Motor neuron (in vitro differentiated cells): ENCODE measurements at regions not wholly inside any gene's neighbourhood (a gene's known extent, or its start where the extent isn't known, plus 50 kb on each side); places are given as distances from the start of the nearest gene placed in this dataset.

Experiments
- ATAC-seq, 8 experiments: fragments of 200-7000 bp; cut with Tn5 transposase; replicated peaks in 6 of 8; 2 replicates each; pipeline ENCODE4 v1.8.0; 2021; ENCODE audit warnings: mild to moderate bottlenecking in 8 of 8, moderate library complexity in 8 of 8
- H3K27ac ChIP-seq, 2 donors: fragments of 250-450 bp; sonication (Bioruptor Pico); 2 replicates each; pipeline ENCODE4 v1.9.0; 2021; ENCODE audit warnings: antibody characterized with exemption in 2 of 2, mild to moderate bottlenecking in 2 of 2, moderate library complexity in 1 of 2
- H3K4me1 ChIP-seq, 2 donors: fragments of 250-450 bp; sonication (Bioruptor Pico); replicated peaks in 1 of 2; 2 replicates each; pipeline ENCODE4 v1.6.1; 2021; ENCODE audit warnings: antibody characterized with exemption in 2 of 2, mild to moderate bottlenecking in 2 of 2, moderate library complexity in 1 of 2
- H3K4me3 ChIP-seq, 5 donors: fragments of 250-450 bp; sonication (Bioruptor Pico); 2 replicates each; pipeline ENCODE4 v1.9.0; 2021; ENCODE audit warnings: antibody characterized with exemption in 5 of 5, mild to moderate bottlenecking in 5 of 5, moderate library complexity in 4 of 5
- WGBS, 10 experiments: fragments of 450-650 bp; shearing (Covaris generic); methylation state at CpG; one replicate each; pipeline ENCODE4 v1.0.0; 2022; 5-methylcytosine and 5-hydroxymethylcytosine counted together
- in situ Hi-C, 9 experiments: fragments of 400-800 bp; cut with MboI; loops; one replicate each; pipeline ENCODE4 v1.15.0; 2021; ENCODE audit warnings: low sequenced_read_pairs in 9 of 9, low pct_unique_long_range_greater_than_20kb in 2 of 9; ENCODE audit not compliant: unreplicated experiment in 9 of 9

DNA sequence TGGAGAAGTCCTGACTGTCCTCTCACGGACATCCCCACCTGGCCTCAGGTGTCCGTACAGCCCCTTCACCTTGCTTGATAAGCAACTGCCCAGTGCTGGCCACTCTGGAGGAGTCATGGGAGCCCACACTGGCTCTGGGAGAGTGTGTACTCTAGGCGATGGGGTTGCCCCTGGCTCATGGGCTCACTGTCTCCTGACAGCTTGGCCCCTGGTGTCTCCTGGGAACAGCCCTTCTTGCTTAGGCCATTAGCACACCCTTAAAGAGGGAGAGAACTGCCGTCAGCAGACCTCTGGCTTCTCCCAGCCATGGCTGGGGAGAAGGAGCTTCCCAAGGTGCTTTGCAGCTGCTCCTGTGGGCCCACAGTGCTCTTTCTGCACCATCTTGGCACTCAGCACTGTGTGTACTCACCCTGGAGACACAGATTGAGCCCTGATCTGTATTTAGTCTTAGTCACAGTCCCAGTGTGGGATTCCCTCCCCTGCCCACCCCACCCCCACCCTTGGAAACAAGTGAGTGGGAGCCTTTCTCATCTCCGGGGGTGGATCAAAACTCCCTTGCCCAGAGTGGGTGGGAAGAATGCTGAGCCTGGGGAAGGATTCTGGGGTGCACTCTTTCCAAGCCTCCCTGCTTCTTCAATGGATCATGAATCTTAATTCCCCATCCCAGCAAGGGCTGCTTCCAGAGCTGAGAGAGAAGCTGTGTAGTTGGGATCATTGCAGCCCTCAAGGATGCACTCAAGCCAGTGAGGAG is 83.5 kb upstream of the ADPGK start:
- ATAC-seq: no peak
- no peaks in the 10 kb centered on the region for H3K4me1 ChIP-seq
- H3K4me3 ChIP-seq: no peak overlapping the region
- WGBS, 10 experiments: 40 to 100% (median 79%) methylated on average over 1 to 2 of the region's 5 CpGs; no CpG with 5 or more reads in 6 of the 10 experiments
- in situ Hi-C loops: no loop called here
- H3K27ac ChIP-seq: no peak overlapping the region

GRCh38 chr15:72866182-72866581 is 82.6 kb upstream of the ADPGK start:
- Histone ChIP-seq H3K4me3 (no peak overlapping the region), H3K27ac (no peak overlapping the region), H3K4me1 (no peaks in the 10 kb centered on the region)
- in situ Hi-C loops: no loop called here
- peak in 2 of 8 experiments; percentile 20 to 36 for ATAC-seq

- Histone ChIP-seq H3K4me1 (no peaks in the 10 kb centered on the region), H3K27ac (no peak overlapping the region), H3K4me3 (no peak overlapping the region)
- peak in 3 of 8 experiments; percentile 25 to 57 (median 39) for ATAC-seq
- 46 to 100% (median 78%) methylated on average over 1 to 5 of the region's 5 CpGs; no CpG with 5 or more reads in 5 of the 10 experiments for WGBS, 10 experiments
- in situ Hi-C loops: no loop called here
Measured at GRCh38 chr15:72865486-72865885, 81.9 kb upstream of the ADPGK start.

GRCh38 chr15:72864681-72865080 is 81.1 kb upstream of the ADPGK start:
- in situ Hi-C loops: no loop called here
- no peak overlapping the region for H3K27ac ChIP-seq
- 47 to 100% (median 83%) methylated on average over 1 to 4 of the region's 4 CpGs; no CpG with 5 or more reads in 3 of the 10 experiments for WGBS, 10 experiments
- no peaks in the 10 kb centered on the region for H3K4me1 ChIP-seq
- H3K4me3 ChIP-seq: no peak overlapping the region
- ATAC-seq: no peak

- 60 to 100% (median 100%) methylated on average over 1 to 2 of the region's 2 CpGs; no CpG with 5 or more reads in 1 of the 10 experiments for whole genome bisulfite sequencing, 10 experiments
- Histone ChIP-seq H3K4me1 (peaks cover 4 to 5% of the 10 kb centered on the region in 2 donors), H3K27ac (no peak overlapping the region), H3K4me3 (no peak overlapping the region)
- ATAC-seq: peak in 1 of 8 experiments; percentile 51
- in situ Hi-C loops: no loop called here
Measured at GRCh38 chr15:72861354-72861910, 77.9 kb upstream of the ADPGK start.

- H3K4me1 ChIP-seq: peaks cover 4 to 5% of the 10 kb centered on the region in 2 donors
- H3K4me3 ChIP-seq: no peak overlapping the region
- WGBS, 10 experiments: 71 to 100% (median 100%) methylated on average over 1 to 5 of the region's 9 CpGs; no CpG with 5 or more reads in 3 of the 10 experiments
- no peak for ATAC-seq
- H3K27ac ChIP-seq: no peak overlapping the region
- in situ Hi-C loops: no loop called here
Measured at GRCh38 chr15:72859757-72860145, 76.2 kb upstream of the ADPGK start.

DNA sequence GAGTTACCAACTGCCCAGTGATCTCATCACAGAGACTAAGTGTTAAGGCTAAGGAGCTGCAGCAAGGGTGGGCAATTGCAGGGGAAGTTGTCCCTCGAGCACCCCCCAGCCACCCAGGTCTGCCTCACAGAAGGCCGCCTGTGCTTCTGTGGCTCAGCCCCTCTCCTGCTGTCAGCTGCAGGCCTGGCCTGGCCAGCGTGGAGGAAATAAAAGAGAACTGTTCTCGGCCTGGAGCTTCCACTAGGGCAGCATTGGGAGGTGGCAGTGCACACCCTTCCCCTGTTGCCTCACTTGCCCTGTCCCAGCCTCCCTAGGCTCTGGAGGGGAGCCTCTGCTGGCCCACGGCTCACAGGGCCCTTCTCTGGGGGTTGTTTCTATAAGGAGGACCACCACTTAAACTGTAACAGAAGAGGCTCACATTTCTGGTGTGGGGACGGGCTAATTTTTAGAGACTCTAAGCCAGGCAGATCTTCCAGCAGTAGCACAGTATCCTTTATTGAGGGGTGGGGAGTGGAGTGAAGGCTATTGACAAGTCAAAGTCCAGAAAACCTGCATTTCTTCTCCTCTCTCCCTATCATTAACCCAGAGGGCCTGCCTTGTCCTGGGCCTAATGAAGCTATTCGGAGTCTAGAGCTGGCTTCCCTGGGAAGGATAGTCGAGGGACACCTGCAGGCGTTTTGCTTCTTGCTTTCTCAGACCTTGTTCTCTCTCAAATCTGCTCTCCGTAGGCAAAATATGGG is 75.6 kb upstream of the ADPGK start:
- Histone ChIP-seq H3K27ac (peak overlapping the region; percentile 24 to 79), H3K4me3 (no peak overlapping the region), H3K4me1 (peaks cover 4 to 5% of the 10 kb centered on the region in 2 donors)
- in situ Hi-C loops: no loop called here
- whole genome bisulfite sequencing, 10 experiments: 20 to 100% (median 63%) methylated on average over 1 to 5 of the region's 10 CpGs; no CpG with 5 or more reads in 3 of the 10 experiments
- peak in 5 of 8 experiments; percentile 85 to 97 (median 90) for ATAC-seq

- 17 to 100% (median 86%) methylated on average over 1 to 2 of the region's 2 CpGs; no CpG with 5 or more reads in 6 of the 10 experiments for WGBS, 10 experiments
- in situ Hi-C loops: no loop called here
- no peak for ATAC-seq
- H3K4me3 ChIP-seq: no peak overlapping the region
- no peak overlapping the region for H3K27ac ChIP-seq
- H3K4me1 ChIP-seq: peaks cover 4 to 5% of the 10 kb centered on the region in 2 donors
Measured at GRCh38 chr15:72858205-72858604, 74.6 kb upstream of the ADPGK start.

DNA sequence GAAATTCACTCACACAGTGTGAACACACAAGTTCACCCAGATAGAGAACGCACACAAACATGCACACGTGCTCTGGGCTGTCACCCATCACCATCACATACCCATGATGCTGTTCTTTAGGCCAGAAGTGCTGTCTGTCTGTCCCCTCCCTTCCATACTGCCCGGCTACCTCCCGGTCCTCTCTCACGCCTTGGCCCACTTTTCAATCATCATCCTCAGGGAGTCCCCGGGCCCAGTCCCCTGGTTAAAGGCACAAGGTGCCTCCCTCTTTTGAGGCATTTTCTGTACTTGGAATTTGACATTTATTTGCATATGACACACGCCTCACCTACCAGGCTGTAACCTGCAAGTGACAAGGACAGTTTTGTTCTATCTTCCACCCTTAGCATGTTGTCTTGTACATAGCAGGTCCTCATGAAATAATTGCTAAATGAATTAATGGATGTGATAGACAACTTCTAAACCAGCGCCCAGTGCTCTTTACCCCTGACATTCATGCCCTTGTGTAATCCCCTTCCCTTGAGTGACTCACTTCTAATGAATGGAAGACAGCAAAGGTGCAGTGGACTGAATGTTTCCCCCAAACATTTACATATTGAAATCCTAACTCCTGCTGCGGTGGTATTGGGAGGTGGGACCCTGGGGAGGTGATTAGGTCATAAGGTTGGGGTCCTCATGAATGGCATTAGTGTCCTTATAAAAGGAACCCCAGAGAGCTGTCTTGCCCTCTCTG is 73.9 kb upstream of the ADPGK start:
- in situ Hi-C loops: no loop called here
- ATAC-seq: peak in 1 of 8 experiments; percentile 40
- Histone ChIP-seq H3K27ac (no peak overlapping the region), H3K4me1 (peaks cover 4 to 5% of the 10 kb centered on the region in 2 donors), H3K4me3 (no peak overlapping the region)
- WGBS, 10 experiments: 25 to 100% (median 72%) methylated on average over 1 to 8 of the region's 9 CpGs; no CpG with 5 or more reads in 2 of the 10 experiments

- H3K4me3 ChIP-seq: no peak overlapping the region
- no peak overlapping the region for H3K27ac ChIP-seq
- 57 to 100% (median 97%) methylated on average over 1 to 4 of the region's 5 CpGs; no CpG with 5 or more reads in 6 of the 10 experiments for WGBS, 10 experiments
- no peak for ATAC-seq
- in situ Hi-C loops: no loop called here
- peaks cover 4 to 7% of the 10 kb centered on the region in 2 donors for H3K4me1 ChIP-seq
Measured at GRCh38 chr15:72856549-72857040, 73.0 kb upstream of the ADPGK start.

DNA sequence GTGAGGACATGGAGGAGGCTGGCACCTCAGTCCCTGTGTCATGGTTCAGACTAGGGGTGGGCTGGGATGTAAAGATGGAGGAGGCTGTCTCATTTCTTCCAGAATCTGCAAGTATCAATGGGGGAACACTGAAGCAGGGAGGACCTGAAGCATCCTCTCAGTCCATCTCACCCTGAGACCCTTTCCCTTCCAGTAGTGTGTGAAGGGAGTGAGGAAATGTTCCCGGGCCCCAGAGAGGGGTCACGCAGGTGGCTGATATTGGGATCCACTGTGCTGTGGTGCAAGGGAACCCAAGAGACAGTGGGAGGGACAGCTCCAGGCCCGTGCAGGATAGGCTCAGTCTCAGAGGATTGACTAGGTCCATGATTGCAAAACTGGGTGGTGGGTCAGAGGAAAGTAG is 72.2 kb upstream of the ADPGK start:
- Histone ChIP-seq H3K4me1 (peaks cover 4 to 12% of the 10 kb centered on the region in 2 donors), H3K4me3 (no peak overlapping the region), H3K27ac (no peak overlapping the region)
- ATAC-seq: no peak
- 28 to 88% (median 60%) methylated on average over 1 to 3 of the region's 3 CpGs; no CpG with 5 or more reads in 4 of the 10 experiments for WGBS, 10 experiments
- in situ Hi-C loops: no loop called here

DNA sequence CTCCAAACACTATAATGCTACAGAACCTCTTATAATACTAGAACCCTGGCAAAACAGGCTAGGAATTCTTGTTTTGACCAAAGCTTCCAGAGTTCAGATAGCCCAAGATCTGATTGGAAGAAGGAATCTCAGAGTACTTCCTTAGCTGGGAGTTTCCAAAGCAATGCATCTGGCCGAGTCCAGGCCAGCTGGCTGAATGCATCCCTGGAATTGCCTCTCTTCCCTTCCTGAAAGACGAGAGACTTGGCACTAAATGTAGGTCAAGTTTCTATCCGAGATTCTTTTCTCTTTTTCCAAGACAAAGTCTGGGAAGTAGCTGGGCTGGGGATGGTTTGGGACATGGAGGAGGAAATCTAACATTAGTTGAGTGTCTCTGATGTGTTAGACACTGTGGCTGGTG is 68.7 kb upstream of the ADPGK start:
- in situ Hi-C loops: no loop called here
- 9 to 95% (median 50%) methylated on average over 1 to 3 of the region's 3 CpGs; no CpG with 5 or more reads in 3 of the 10 experiments for WGBS, 10 experiments
- ATAC-seq: no peak
- Histone ChIP-seq H3K27ac (no peak overlapping the region), H3K4me1 (peaks cover 0 to 16% of the 10 kb centered on the region in 2 donors), H3K4me3 (no peak overlapping the region)
